Osteocyte (in vitro differentiated cells): ENCODE measurements at regions not wholly inside any gene's neighbourhood (a gene's known extent, or its start where the extent isn't known, plus 50 kb on each side); places are given as distances from the start of the nearest gene placed in this dataset.

Source experiments
- DNase-seq: peaks from one replicate; pipeline ENCODE4 v3.0.0; 2021; ENCODE audit warnings: mixed read lengths; ENCODE audit not compliant: unreplicated experiment; ENCODE audit errors: extremely low spot score
- H3K27ac Mint-ChIP-seq: one replicate; pipeline ENCODE4 v1.8.0; 2021; ENCODE audit warnings: mild to moderate bottlenecking, mixed read lengths; ENCODE audit not compliant: unreplicated experiment
- H3K27me3 Mint-ChIP-seq: one replicate; pipeline ENCODE4 v1.8.0; 2021; ENCODE audit warnings: mixed read lengths; ENCODE audit not compliant: unreplicated experiment
- H3K36me3 Mint-ChIP-seq: one replicate; pipeline ENCODE4 v1.8.0; 2021; ENCODE audit warnings: mixed read lengths; ENCODE audit not compliant: unreplicated experiment
- H3K4me1 Mint-ChIP-seq: one replicate; pipeline ENCODE4 v1.8.0; 2021; ENCODE audit warnings: mixed read lengths; ENCODE audit not compliant: unreplicated experiment
- H3K4me3 Mint-ChIP-seq: one replicate; pipeline ENCODE4 v1.8.0; 2021; ENCODE audit warnings: mild to moderate bottlenecking, moderate library complexity, mixed read lengths; ENCODE audit not compliant: unreplicated experiment
- H3K9me3 Mint-ChIP-seq: one replicate; pipeline ENCODE4 v1.8.0; 2021; ENCODE audit warnings: mixed read lengths; ENCODE audit not compliant: unreplicated experiment
- CTCF ChIP-seq: fragments of 200-600 bp; sonication (generic); IDR thresholded peaks from 2 replicates; pipeline ENCODE4 v1.5.0; 2021; ENCODE audit warnings: antibody characterized with exemption, mild to moderate bottlenecking, moderate library complexity

DNA sequence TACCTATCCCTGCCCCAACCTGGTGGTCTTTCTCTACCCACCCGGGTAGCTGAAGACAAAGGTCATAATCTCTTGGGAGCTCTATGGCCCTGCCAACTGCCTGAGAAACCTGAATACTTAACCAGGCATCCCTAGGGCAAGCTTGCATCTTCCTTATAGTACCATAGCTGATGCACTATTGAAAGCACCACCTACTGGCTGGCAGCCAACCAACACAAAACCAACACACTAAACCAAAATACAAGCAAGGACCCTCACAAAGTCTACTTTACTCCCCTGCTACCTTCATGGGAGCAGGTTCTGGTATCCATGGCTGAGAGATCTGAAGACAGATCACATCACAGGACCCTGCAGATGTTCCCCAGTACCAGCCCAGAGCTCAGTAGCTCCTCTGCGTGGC lies 171.8 kb upstream of the TAS2R1 start:
- no peaks in the 10 kb centered on the region for H3K4me1 Mint-ChIP-seq
- no peak for DNase-seq
- H3K4me3 Mint-ChIP-seq, result no peak overlapping the region
- H3K27ac Mint-ChIP-seq, result no peak overlapping the region
- TF ChIP-seq CTCF, result no peak
- H3K9me3 Mint-ChIP-seq, result peaks cover 27% of the 10 kb centered on the region
- peaks cover 6% of the 10 kb centered on the region for H3K27me3 Mint-ChIP-seq
- H3K36me3 Mint-ChIP-seq, result no peaks in the 10 kb centered on the region

DNA sequence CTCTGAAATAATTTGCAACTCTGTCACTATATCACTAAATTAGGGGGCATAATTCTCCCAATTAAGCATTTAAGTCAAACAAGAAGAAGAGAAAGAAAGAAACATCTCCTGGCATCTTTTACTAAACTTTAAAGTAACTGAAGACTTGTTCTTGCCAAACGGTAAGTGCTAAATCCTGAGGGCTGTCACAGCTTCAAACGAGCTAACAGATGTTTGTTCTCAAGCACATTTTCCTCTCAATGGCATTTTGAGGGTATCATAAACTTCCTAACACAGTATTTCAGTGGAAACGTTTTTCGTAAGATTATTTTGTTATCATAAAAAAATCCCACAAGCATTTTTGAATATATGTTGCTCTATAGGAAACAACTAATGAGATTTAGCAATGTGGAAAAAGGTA lies 169.5 kb upstream of the TAS2R1 start:
- no peak for TF ChIP-seq CTCF
- H3K9me3 Mint-ChIP-seq, result peaks cover 15% of the 10 kb centered on the region

DNA sequence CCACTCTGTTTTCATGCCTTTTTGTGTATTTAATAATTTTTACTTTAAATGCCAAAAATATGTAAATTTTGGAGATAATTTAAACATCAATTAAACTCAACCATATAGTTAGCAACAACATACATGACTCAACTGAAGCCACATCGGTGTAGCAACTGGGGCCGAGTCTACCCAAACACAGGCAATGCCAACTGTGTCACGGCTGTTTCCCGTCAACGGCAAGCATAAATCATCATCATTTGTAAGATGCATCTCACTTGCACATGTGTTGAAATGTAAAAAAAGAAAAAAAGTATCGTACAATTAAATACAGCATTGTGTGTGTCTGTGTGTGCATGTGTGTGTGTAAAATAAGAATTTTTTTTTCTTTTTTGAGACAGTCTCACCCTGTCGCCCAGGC lies 160.1 kb upstream of the TAS2R1 start:
- no peak overlapping the region for H3K4me3 Mint-ChIP-seq
- H3K4me1 Mint-ChIP-seq, result peaks cover 7% of the 10 kb centered on the region
- no peak for TF ChIP-seq CTCF
- DNase-seq, result no peak
- H3K27ac Mint-ChIP-seq, result no peak overlapping the region
- H3K27me3 Mint-ChIP-seq, result peaks cover 12% of the 10 kb centered on the region
- H3K36me3 Mint-ChIP-seq, result no peaks in the 10 kb centered on the region
- H3K9me3 Mint-ChIP-seq, result no peaks in the 10 kb centered on the region

More for the DNA sequence above, 169.5 kb upstream of the TAS2R1 start:
- Mint-ChIP-seq H3K27ac (no peak overlapping the region), H3K4me3 (no peak overlapping the region), H3K36me3 (no peaks in the 10 kb centered on the region), H3K27me3 (peaks cover 6% of the 10 kb centered on the region), H3K4me1 (no peaks in the 10 kb centered on the region)
- DNase-seq, result no peak

GRCh38 chr5:9789777-9790176 lies 159.6 kb upstream of the TAS2R1 start:
- H3K36me3 Mint-ChIP-seq, result no peaks in the 10 kb centered on the region
- H3K4me1 Mint-ChIP-seq, result peaks cover 7% of the 10 kb centered on the region
- peaks cover 12% of the 10 kb centered on the region for H3K27me3 Mint-ChIP-seq
- no peak for DNase-seq
- no peak for TF ChIP-seq CTCF
- no peak overlapping the region for H3K4me3 Mint-ChIP-seq
- no peak overlapping the region for H3K27ac Mint-ChIP-seq
- H3K9me3 Mint-ChIP-seq, result no peaks in the 10 kb centered on the region

GRCh38 chr5:9787861-9788600 lies 157.9 kb upstream of the TAS2R1 start:
- Mint-ChIP-seq H3K9me3 (no peaks in the 10 kb centered on the region), H3K27me3 (peaks cover 12% of the 10 kb centered on the region), H3K4me1 (peaks cover 7% of the 10 kb centered on the region), H3K36me3 (no peaks in the 10 kb centered on the region), H3K27ac (no peak overlapping the region), H3K4me3 (no peak overlapping the region)
- no peak for TF ChIP-seq CTCF
- DNase-seq, result no peak
